HepG2 (cell line): ENCODE measurements at regions not wholly inside any gene's neighbourhood (a gene's known extent, or its start where the extent isn't known, plus 50 kb on each side); places are given as distances from the start of the nearest gene placed in this dataset.

ENCODE experiments used
- HNF4A ChIP-seq: sonication (generic); formaldehyde crosslinking; IDR thresholded peaks from 2 replicates; pipeline ENCODE4 v1.4.0; 2020; ENCODE audit warnings: missing genetic modification reagents
- MIER3 ChIP-seq: IDR thresholded peaks from 2 replicates; pipeline ENCODE4 v1.6.1; 2016; ENCODE audit warnings: missing compliant biosample characterization, borderline replicate concordance
- ONECUT2 ChIP-seq: sonication (generic); formaldehyde crosslinking; IDR thresholded peaks from 2 replicates; pipeline ENCODE4 v1.4.0; 2020; ENCODE audit warnings: missing genetic modification reagents
- SUZ12 ChIP-seq: fragments of 150-350 bp; IDR thresholded peaks from 2 replicates; pipeline ENCODE4 v1.6.1; 2014; ENCODE audit warnings: low read depth, low read length
- TBX3 ChIP-seq: fragments of 450-650 bp; IDR thresholded peaks from 2 replicates; pipeline ENCODE4 v1.6.1; 2017; ENCODE audit warnings: antibody characterized with exemption, mild to moderate bottlenecking, inconsistent platforms, borderline replicate concordance
- ZFAT ChIP-seq: sonication (generic); formaldehyde crosslinking; conservative IDR thresholded peaks from 2 replicates; pipeline ENCODE4 v1.8.1; 2023; ENCODE audit warnings: missing genetic modification reagents, inconsistent platforms
- ZNF253 ChIP-seq: sonication (generic); formaldehyde crosslinking; IDR thresholded peaks from 2 replicates; pipeline ENCODE4 v1.8.0; 2022; ENCODE audit warnings: mild to moderate bottlenecking, missing genetic modification reagents, borderline replicate concordance
- ZNF619 ChIP-seq: sonication (generic); formaldehyde crosslinking; IDR thresholded peaks from 2 replicates; pipeline ENCODE4 v1.4.0; 2020; ENCODE audit warnings: mild to moderate bottlenecking, missing genetic modification reagents
- ZNF772 ChIP-seq: sonication (generic); formaldehyde crosslinking; IDR thresholded peaks from 2 replicates; pipeline ENCODE4 v1.5.0; 2020; ENCODE audit warnings: mild to moderate bottlenecking, missing genetic modification reagents
- ZSCAN21 ChIP-seq: sonication (generic); formaldehyde crosslinking; IDR thresholded peaks from 2 replicates; pipeline ENCODE4 v1.8.0; 2022; ENCODE audit warnings: mild to moderate bottlenecking, missing genetic modification reagents, moderate library complexity, borderline replicate concordance
- ZSCAN30 ChIP-seq: sonication (generic); formaldehyde crosslinking; IDR thresholded peaks from 2 replicates; pipeline ENCODE4 v1.5.0; 2020; ENCODE audit warnings: mild to moderate bottlenecking, missing genetic modification reagents
- ZXDC ChIP-seq: sonication (generic); formaldehyde crosslinking; IDR thresholded peaks from 2 replicates; pipeline ENCODE4 v1.5.0; 2020; ENCODE audit warnings: mild to moderate bottlenecking, missing genetic modification reagents
- TF ChIP-seq, protein P1 (sequence below): sonication (generic); formaldehyde crosslinking; IDR thresholded peaks from 2 replicates; pipeline ENCODE4 v1.5.0; 2020; ENCODE audit warnings: mild to moderate bottlenecking, missing genetic modification reagents, borderline replicate concordance
- TF ChIP-seq, protein P2 (sequence below): sonication (generic); formaldehyde crosslinking; IDR thresholded peaks from 2 replicates; pipeline ENCODE4 v1.4.0; 2020; ENCODE audit warnings: missing genetic modification reagents, borderline replicate concordance

DNA sequence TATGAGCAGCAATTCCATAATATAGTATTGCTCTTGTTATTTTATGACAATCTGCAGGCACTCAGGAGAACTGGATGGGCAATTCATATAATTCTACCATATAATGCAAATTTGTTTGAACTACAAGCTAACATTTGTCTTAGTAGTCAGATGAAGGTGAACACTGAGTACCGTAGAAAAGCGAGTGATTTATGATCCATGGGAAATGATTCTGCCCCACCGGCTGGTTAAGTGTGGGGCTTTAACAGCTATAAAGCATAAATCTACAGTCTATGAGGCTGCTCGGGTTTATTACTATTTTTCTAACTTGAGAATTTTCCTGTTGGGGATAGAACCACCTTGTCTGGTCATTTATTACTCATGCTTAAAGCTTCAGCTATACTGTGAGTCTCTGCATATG is 275.5 kb downstream of the PCDH10 start (continued):
- TF ChIP-seq, protein P1, sequence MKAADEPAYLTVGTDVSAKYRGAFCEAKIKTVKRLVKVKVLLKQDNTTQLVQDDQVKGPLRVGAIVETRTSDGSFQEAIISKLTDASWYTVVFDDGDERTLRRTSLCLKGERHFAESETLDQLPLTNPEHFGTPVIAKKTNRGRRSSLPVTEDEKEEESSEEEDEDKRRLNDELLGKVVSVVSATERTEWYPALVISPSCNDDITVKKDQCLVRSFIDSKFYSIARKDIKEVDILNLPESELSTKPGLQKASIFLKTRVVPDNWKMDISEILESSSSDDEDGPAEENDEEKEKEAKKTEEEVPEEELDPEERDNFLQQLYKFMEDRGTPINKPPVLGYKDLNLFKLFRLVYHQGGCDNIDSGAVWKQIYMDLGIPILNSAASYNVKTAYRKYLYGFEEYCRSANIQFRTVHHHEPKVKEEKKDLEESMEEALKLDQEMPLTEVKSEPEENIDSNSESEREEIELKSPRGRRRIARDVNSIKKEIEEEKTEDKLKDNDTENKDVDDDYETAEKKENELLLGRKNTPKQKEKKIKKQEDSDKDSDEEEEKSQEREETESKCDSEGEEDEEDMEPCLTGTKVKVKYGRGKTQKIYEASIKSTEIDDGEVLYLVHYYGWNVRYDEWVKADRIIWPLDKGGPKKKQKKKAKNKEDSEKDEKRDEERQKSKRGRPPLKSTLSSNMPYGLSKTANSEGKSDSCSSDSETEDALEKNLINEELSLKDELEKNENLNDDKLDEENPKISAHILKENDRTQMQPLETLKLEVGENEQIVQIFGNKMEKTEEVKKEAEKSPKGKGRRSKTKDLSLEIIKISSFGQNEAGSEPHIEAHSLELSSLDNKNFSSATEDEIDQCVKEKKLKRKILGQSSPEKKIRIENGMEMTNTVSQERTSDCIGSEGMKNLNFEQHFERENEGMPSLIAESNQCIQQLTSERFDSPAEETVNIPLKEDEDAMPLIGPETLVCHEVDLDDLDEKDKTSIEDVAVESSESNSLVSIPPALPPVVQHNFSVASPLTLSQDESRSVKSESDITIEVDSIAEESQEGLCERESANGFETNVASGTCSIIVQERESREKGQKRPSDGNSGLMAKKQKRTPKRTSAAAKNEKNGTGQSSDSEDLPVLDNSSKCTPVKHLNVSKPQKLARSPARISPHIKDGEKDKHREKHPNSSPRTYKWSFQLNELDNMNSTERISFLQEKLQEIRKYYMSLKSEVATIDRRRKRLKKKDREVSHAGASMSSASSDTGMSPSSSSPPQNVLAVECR, result no peak
- no peak for TF ChIP-seq ZFAT (CRISPR knock-in tag)
- no peak for TF ChIP-seq ZSCAN30 (CRISPR knock-in tag)
- TF ChIP-seq HNF4A (CRISPR knock-in tag), result no peak
- no peak for TF ChIP-seq ZNF253 (CRISPR knock-in tag)
- TF ChIP-seq ZNF619 (CRISPR knock-in tag), result no peak
- no peak for TF ChIP-seq ONECUT2
- TF ChIP-seq, protein P2, sequence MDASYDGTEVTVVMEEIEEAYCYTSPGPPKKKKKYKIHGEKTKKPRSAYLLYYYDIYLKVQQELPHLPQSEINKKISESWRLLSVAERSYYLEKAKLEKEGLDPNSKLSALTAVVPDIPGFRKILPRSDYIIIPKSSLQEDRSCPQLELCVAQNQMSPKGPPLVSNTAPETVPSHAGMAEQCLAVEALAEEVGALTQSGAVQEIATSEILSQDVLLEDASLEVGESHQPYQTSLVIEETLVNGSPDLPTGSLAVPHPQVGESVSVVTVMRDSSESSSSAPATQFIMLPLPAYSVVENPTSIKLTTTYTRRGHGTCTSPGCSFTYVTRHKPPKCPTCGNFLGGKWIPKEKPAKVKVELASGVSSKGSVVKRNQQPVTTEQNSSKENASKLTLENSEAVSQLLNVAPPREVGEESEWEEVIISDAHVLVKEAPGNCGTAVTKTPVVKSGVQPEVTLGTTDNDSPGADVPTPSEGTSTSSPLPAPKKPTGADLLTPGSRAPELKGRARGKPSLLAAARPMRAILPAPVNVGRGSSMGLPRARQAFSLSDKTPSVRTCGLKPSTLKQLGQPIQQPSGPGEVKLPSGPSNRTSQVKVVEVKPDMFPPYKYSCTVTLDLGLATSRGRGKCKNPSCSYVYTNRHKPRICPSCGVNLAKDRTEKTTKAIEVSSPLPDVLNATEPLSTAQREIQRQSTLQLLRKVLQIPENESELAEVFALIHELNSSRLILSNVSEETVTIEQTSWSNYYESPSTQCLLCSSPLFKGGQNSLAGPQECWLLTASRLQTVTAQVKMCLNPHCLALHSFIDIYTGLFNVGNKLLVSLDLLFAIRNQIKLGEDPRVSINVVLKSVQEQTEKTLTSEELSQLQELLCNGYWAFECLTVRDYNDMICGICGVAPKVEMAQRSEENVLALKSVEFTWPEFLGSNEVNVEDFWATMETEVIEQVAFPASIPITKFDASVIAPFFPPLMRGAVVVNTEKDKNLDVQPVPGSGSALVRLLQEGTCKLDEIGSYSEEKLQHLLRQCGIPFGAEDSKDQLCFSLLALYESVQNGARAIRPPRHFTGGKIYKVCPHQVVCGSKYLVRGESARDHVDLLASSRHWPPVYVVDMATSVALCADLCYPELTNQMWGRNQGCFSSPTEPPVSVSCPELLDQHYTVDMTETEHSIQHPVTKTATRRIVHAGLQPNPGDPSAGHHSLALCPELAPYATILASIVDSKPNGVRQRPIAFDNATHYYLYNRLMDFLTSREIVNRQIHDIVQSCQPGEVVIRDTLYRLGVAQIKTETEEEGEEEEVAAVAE (CRISPR knock-in tag), result no peak
- TF ChIP-seq ZNF772 (CRISPR knock-in tag), result no peak
- no peak for TF ChIP-seq ZSCAN21 (CRISPR knock-in tag)
- TF ChIP-seq ZXDC, result no peak
- no peak for TF ChIP-seq TBX3
- TF ChIP-seq MIER3 (CRISPR knock-in tag), result no peak
- TF ChIP-seq SUZ12, result no peak
- TF ChIP-seq, all 625 proteins: peak for 0
